ENCODE measurements at regions not wholly inside any gene's neighbourhood (a gene's known extent, or its start where the extent isn't known, plus 50 kb on each side); places are given as distances from the start of the nearest gene placed in this dataset.

GRCh38 chr3:94185753-94186152 is 122.9 kb downstream of the NSUN3 start:
- Mint-ChIP-seq H3K4me1 (ENCODE audit: low read depth) (no peaks in the 10 kb centered on the region), H3K27ac (no peak overlapping the region), H3K4me3 (no peak overlapping the region), H3K27me3 (peaks cover 10% of the 10 kb centered on the region), H3K9me3 (no peaks in the 10 kb centered on the region), H3K36me3 (ENCODE audit: low read depth) (no peaks in the 10 kb centered on the region)
- ChIA-PET CTCF (no interaction called here), POLR2A (no interaction called here)
- no peak for TF ChIP-seq CTCF (IDR thresholded peaks at IDR 0.05)
- H3K27ac ChIP-seq (ENCODE audit: low read depth in 1 of 2, low read length in 2 of 2), result no peak overlapping the region
- no peaks in the 10 kb centered on the region for H3K9me3 ChIP-seq (ENCODE audit: control insufficient read depth in 1 of 2, insufficient read depth in 1 of 2, low read length in 2 of 2)
- H3K36me3 ChIP-seq (ENCODE audit: insufficient read depth, low read length), result no peaks in the 10 kb centered on the region
- intact Hi-C loops (cut with DNase I, micrococcal nuclease), result no loop called here
- no peak for DNase-seq
- H3K27me3 ChIP-seq (ENCODE audit: control insufficient read depth in 1 of 2, insufficient read depth in 2 of 2, low read length in 2 of 2), result no peaks in the 10 kb centered on the region
- ATAC-seq (ENCODE audit: poor library complexity), result no peak
- H3K4me1 ChIP-seq (ENCODE audit: insufficient read depth, low read length), result no peaks in the 10 kb centered on the region
- no peak overlapping the region for H3K4me3 ChIP-seq (ENCODE audit: low read length)

- no peak for TF ChIP-seq CTCF (IDR thresholded peaks at IDR 0.05)
- peaks cover 10% of the 10 kb centered on the region for H3K27me3 Mint-ChIP-seq
- H3K9me3 Mint-ChIP-seq, result no peaks in the 10 kb centered on the region
Measured at GRCh38 chr3:94187697-94188096, 124.8 kb downstream of the NSUN3 start.

GRCh38 chr3:94195381-94195780 is 132.5 kb downstream of the NSUN3 start:
- Histone ChIP-seq H3K4me1 (ENCODE audit: insufficient read depth, low read length) (no peaks in the 10 kb centered on the region), H3K27ac (ENCODE audit: low read depth in 1 of 2, low read length in 2 of 2) (no peak overlapping the region), H3K4me3 (ENCODE audit: low read length) (no peak overlapping the region), H3K9me3 (ENCODE audit: control insufficient read depth in 1 of 2, insufficient read depth in 1 of 2, low read length in 2 of 2) (no peaks in the 10 kb centered on the region), H3K36me3 (ENCODE audit: insufficient read depth, low read length) (no peaks in the 10 kb centered on the region), H3K27me3 (ENCODE audit: control insufficient read depth in 1 of 2, insufficient read depth in 2 of 2, low read length in 2 of 2) (no peaks in the 10 kb centered on the region)
- DNase-seq, result no peak
- no peak for TF ChIP-seq CTCF (IDR thresholded peaks at IDR 0.05)
- Mint-ChIP-seq H3K4me3 (no peak overlapping the region), H3K27ac (no peak overlapping the region), H3K27me3 (no peaks in the 10 kb centered on the region), H3K9me3 (peaks cover 11% of the 10 kb centered on the region), H3K36me3 (ENCODE audit: low read depth) (no peaks in the 10 kb centered on the region), H3K4me1 (ENCODE audit: low read depth) (no peaks in the 10 kb centered on the region)
- intact Hi-C loops (cut with DNase I, micrococcal nuclease), result no loop called here
- no peak for ATAC-seq (ENCODE audit: poor library complexity)
- ChIA-PET POLR2A (no interaction called here), CTCF (no interaction called here)

More at GRCh38 chr3:94187697-94188096, 124.8 kb downstream of the NSUN3 start:
- no peak for ATAC-seq (ENCODE audit: poor library complexity)
- no peaks in the 10 kb centered on the region for H3K36me3 ChIP-seq (ENCODE audit: insufficient read depth, low read length)
- CTCF ChIA-PET, result no interaction called here
- Mint-ChIP-seq H3K27ac (no peak overlapping the region), H3K4me3 (no peak overlapping the region), H3K36me3 (ENCODE audit: low read depth) (no peaks in the 10 kb centered on the region), H3K4me1 (ENCODE audit: low read depth) (no peaks in the 10 kb centered on the region)
- no peaks in the 10 kb centered on the region for H3K27me3 ChIP-seq (ENCODE audit: control insufficient read depth in 1 of 2, insufficient read depth in 2 of 2, low read length in 2 of 2)
- intact Hi-C loops (cut with DNase I, micrococcal nuclease), result no loop called here
- POLR2A ChIA-PET, result no interaction called here
- DNase-seq, result no peak
- no peaks in the 10 kb centered on the region for H3K4me1 ChIP-seq (ENCODE audit: insufficient read depth, low read length)
- no peaks in the 10 kb centered on the region for H3K9me3 ChIP-seq (ENCODE audit: control insufficient read depth in 1 of 2, insufficient read depth in 1 of 2, low read length in 2 of 2)
- H3K4me3 ChIP-seq (ENCODE audit: low read length), result no peak overlapping the region
- H3K27ac ChIP-seq (ENCODE audit: low read depth in 1 of 2, low read length in 2 of 2), result no peak overlapping the region
